Right lobe of liver (tissue), 4 donors: ENCODE measurements at regions not wholly inside any gene's neighbourhood (a gene's known extent, or its start where the extent isn't known, plus 50 kb on each side); places are given as distances from the start of the nearest gene placed in this dataset.

ENCODE experiments used
- POLR2A ChIP-seq: fragments of 450-650 bp; IDR thresholded peaks from one replicate; pipeline ENCODE4 v1.6.1; 2017; ENCODE audit warnings: antibody characterized with exemption, mild to moderate bottlenecking
- TF ChIP-seq, protein P1 (sequence below), 4 donors: fragments of 200-600 bp in 3 of 4; fragments of 450-650 bp in 1 of 4; IDR thresholded peaks; one replicate each; pipeline versions ENCODE4 v1.5.1 to v1.8.0; 2016 to 2022; ENCODE audit warnings: antibody characterized with exemption in 4 of 4, mild to moderate bottlenecking in 2 of 4
- donor health status: DM: no; HTN: no; CAD: no.
- donor health status: DM: no; HTN: no; CAD: no.
- donor health status: DM: no; HTN: yes; CAD: no.

DNA sequence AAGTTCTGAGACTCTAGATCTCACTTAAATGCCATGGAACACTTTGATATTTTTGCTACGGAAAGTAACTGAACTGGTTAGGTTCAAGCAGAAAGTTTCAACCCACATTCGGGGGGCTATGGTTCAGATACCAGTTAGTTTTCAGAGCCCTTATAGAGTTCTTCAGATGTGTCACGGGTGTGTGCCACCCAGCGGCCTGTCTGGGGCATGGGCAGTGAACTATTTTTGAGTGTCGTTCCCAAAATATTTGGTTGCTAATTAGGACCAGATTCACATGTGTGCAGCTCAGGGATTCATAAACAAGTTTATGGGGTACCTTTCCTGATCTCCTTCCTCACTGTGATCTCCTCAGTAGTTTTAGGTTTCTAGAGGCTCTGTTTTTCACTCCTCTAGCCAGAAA, 271.9 kb downstream of the C7orf25 start:
- TF ChIP-seq, protein P1, sequence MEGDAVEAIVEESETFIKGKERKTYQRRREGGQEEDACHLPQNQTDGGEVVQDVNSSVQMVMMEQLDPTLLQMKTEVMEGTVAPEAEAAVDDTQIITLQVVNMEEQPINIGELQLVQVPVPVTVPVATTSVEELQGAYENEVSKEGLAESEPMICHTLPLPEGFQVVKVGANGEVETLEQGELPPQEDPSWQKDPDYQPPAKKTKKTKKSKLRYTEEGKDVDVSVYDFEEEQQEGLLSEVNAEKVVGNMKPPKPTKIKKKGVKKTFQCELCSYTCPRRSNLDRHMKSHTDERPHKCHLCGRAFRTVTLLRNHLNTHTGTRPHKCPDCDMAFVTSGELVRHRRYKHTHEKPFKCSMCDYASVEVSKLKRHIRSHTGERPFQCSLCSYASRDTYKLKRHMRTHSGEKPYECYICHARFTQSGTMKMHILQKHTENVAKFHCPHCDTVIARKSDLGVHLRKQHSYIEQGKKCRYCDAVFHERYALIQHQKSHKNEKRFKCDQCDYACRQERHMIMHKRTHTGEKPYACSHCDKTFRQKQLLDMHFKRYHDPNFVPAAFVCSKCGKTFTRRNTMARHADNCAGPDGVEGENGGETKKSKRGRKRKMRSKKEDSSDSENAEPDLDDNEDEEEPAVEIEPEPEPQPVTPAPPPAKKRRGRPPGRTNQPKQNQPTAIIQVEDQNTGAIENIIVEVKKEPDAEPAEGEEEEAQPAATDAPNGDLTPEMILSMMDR (IDR thresholded peaks at IDR 0.05), result no peak
- TF ChIP-seq POLR2A, result no peak
